HG03064 (cell line): ENCODE measurements at regions not wholly inside any gene's neighbourhood (a gene's known extent, or its start where the extent isn't known, plus 50 kb on each side); places are given as distances from the start of the nearest gene placed in this dataset.

Experiments
- ATAC-seq: cut with Tn5 transposase; IDR thresholded peaks from one replicate; pipeline ENCODE4 v1.9.1; 2021; ENCODE audit warnings: low read depth; ENCODE audit not compliant: unreplicated experiment

DNA sequence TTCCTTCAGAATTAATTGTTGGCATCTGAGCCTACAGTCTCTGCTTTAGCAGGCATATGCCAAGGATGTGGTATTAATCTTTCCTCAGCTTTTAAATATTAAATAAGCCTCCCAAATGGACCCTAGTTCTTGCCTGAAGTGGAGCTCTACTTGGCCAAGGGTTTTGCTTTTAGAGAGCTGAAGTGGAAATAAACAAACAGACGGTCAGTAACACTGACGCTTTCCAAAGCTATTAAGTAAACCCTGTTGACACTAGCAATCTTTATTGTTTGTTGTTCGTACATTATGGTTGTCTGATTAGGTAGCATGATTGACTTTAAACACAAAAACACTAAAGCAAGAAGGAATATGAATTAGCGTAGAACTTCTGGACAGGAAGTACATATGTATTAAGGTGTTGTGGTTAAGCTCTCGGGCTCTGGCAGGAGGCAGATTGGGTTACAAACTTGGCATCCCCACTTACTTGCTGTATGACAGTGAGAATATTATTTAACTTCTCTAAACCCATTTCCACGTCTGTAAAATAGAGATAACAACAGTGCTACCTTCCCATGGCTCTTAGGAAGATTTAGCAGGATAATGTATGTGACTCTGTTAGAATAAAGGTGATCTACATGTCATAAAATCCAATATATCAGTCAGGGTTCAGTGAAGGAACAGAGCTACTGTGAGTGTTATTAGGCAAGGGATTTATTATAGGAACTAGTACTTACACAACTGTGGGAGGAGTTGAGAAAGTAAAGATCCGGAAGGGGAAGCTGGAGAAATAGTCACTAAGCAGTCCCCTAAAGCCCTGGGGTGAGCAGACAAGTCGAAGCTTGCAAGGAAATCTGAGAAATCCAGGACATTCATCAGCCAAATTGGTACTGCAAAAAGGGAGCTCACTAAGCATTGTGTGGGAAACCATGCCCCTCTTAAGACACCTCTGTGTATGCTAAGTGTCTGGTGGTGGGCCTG, 92.2 kb upstream of the ATF7IP start:
- no peak for ATAC-seq

DNA sequence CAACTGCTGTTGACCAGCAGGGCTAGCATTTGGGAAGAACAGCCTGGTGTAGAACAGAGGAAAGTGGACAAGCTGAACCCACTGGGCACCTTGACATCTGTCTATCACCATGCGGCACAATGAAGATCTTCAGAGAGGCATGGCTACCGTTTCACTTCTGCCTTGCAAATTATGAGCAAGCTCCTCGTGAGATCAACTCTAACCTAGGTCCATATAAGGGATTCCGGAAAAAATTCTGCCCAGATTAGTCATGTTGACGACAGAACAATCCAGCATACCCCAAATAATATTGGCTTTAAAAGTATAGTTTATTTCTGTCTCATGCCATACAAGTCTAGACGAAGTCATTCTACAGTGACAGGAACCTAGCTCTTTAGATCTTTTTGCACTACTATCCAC, 91.6 kb upstream of the ATF7IP start:
- ATAC-seq: no peak

DNA sequence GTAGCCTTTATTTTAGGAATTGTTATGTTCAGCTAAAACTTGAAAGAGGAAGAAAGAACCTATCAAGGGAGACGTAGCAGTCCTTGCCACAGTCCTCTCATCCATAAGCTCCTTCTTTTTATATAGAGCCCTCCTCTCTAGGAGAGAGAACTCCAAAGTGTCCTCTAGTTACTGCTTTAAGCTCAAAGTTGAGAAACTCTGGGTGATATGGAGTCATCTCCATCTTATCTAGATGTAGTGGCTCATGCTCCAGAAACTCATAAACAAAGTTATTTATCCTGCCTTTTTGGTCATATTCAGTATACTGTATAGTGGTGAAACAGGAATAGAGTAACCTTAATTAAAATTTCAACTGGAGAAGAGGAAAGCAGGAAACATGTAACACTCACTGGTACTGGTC, 90.4 kb upstream of the ATF7IP start:
- ATAC-seq: no peak

DNA sequence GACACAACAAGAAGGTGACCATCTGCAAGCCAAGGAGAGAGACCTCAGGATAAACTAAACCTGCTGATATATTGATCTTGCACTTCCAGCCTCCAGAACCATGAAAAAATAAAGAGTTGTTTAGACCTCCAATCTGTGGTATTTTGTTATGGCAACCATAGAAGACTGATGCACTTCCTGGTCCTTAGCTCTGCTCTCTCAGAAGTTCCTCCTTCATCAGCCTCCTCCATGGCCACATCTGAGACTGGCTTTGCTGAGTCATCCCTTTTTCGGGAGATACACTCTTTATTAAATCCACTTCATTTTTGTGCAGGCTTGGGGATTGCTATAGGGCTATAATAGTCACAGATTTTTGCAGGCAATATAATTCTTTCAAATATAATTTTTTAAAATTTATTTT, 89.6 kb upstream of the ATF7IP start:
- no peak for ATAC-seq

DNA sequence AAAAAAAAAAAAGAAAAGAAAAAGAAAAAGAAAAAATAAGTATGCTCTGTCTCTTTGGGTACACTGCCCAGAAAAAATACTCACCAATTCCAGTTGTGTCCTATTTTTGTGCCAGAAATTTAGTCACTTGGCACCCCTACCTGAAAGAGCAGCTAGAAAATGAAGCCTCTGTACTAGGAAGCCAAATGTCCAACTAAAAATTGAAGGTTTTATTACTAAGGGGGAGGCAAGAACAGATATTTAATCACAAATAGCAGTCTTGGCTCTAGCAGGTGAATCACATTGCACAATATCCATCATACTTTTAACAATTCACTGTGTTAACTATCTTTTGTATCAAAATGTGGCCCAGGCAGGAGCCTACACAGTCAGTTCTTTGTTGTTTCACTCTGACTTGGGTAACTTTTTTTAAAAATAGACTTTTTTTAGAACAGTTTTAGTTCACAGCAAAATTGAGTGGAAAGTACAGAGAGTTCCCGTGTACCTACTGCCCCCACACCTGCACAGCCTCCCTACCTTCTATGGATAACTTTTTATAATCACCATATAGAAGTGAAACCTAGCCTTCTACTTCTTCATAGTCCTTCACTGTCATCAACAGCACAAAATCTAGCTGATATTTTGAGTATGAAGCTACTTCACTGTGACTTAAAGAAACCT, 87.1 kb upstream of the ATF7IP start:
- ATAC-seq: no peak

DNA sequence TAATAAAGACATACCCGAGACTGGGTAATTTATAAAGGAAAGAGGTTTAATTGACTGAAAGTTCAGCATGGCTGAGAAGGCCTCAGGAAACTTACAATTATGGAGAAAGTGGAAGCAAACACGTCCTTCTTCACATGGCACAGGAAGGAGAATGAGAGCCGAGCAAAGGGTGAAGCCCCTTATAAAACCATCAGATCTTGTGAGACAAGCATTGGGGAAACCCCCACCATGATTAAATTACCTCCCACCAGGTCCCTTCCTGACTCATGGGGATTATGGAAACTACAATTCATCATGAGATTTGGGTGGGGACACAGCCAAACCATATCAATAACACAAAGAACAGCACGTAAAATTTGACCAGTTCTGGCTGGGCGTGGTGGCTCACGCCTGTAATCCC, 85.6 kb upstream of the ATF7IP start:
- no peak for ATAC-seq

DNA sequence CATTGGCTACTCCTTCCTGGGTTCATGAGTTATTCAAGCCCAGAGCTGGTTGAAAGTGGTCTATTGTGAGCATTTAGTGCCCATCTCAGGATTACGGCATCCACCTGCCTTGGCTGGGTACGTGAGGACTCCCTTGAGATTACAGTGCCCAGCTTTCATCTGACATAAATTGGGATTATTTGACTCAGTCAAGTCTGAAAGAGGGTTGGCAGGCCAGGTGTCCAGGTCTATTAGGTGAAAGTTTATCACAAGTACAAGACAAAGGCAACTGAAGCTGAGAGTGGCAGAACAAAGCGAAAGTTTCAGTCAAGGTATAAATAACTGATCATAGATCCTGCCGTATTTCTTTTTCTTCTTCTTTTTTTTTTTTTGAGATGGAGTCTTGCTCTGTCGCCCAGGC, 84.6 kb upstream of the ATF7IP start:
- peak; percentile 50 for ATAC-seq

DNA sequence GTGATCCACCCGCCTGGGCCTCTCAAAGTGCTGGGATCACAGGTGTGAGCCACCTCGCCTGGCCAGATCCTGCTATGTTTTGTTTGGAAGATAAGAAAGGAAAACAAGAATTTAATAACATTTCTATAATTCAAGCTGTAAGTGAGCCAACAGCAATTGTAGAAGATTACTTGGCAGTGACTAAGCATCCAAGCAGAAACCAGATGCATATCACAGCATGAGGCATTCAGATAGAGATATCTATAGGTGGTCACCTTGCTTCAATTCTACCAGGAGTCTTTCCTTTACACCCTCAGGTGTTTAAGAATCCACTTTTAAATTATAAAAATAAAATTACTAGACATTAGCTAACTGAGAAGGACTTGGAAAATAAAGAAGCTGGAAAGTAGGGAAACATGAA, 83.9 kb upstream of the ATF7IP start:
- ATAC-seq: no peak

DNA sequence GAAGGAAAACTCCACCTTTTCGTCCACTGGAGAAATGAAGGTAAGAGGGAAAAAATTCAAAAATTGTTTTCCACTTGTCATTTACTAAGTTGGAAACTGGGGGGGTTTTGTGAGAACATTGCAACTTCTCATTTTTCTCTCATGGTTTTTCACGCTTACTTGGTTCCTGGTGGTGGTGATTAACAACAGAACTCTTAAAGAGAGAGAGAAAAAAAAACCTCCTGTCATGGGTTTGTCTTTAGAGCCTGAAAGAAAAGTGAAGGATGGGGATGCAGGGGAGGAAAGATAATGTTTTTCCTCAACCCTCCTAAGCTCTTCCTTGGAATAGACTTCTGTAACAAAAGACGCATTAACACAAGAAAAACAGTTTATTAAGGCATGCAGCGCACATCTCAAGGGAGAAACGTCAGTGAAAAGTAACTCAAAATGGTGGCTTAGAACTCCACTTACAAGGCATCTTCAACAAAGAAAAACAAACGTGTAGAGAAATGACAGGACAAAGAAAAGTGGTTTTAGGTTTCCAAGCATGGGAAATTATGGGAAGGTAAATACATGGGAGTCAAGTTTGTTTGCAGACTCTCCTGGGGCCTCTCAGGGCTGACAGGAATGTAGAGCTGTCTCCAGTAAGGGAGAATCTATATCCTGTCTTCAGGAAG, 81.9 kb upstream of the ATF7IP start:
- peak; percentile 50 for ATAC-seq

DNA sequence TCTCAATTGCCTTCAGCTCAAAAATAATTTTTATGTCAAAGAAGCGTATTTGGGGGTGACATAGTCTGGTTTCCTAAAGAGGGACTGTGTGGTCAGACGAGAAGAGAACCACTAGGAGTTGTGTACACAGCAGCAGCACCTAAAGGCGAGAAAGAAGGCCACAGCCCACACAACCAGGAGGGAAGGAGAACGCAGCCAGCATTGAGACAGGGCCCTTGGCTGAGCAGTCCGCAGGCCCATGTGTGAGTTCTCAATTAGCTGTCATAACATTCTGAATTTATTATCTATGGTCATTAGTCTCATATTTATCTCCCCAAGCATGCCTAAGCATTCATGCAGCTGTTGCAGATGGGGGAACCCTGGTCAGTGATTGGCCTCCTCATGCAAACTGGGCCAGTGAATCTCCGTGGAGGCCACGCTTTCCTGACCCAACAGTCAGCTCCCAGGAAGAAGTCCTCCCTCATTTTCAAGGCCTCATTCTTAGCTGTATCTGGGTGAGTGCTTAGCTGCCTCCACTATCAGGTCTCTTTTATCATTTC, 81.2 kb upstream of the ATF7IP start:
- ATAC-seq: no peak

DNA sequence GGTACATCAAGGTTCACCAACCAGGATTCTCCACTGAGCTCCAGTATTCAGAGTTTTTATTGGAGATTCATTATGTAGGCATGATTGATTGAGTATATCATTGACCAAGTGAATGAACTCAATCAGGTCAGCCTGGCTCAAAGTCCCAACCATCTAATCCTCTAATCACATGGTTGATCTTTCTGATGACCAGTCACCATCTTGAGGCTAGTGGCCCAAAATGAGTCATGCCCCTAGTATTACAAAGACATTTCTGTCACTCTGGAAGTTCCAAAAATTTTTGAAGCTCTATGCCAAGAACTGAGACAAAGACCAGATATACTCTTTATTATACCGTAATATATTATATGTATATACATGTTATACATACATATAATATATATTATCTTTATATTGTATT, 75.9 kb upstream of the ATF7IP start:
- no peak for ATAC-seq

DNA sequence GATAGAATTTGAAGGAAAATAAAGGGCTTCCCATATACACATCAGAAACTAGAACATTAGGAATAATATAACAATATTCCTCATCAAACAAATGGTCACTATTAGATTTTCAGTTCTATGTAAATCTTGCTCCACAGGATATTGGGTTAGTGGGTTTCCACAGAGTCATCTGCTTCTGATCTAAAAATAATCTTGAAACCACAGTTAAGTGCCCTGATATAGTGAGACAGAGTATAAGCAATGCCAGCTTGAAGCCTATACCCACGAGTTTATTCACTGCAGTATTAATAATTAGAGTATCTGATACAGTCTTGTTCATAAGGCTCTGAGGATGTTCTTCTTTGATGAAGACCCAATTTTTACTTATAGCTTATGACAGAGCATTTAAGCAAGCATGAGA, 74.5 kb upstream of the ATF7IP start:
- ATAC-seq: no peak

DNA sequence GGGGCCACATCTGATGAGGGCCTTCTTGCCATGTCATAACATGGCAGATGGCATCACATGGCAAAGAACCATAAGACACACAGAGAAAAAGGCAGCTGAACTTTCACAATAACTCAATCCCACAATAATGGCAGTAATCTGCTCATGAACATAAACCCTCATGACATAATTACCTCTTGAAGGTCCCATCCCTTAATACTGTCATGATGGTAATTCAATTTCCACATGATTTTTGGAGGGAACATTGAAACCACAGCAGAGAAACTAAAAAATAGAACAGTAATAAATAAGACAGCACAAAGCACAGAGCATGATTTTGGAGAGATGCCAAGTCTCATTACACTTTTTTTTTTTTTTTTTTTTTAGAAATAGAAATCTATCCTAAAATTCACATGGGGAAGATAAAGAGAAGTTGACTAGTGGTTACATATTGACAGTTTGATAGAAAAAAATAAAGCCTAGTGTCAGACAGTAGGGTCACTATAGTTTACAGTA, 61.8 kb upstream of the ATF7IP start:
- no peak for ATAC-seq

DNA sequence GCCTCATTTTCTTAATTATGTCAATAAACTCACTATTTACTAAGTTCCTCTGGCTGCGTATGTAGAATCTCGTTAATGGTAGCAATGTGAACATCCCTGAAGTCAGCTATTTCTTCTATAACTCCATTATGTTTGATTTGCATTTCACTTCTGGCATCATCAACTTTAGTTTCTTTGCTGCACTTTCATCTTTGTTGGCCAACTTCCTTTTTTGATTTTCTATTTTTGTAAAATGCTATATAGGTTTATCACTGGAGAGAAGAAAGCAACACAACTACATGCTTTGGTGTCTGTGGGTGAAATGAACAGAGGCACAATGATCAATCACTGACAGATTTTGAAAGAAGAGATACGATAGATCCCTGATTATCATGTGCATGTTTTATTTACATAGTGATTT, 58.5 kb upstream of the ATF7IP start:
- ATAC-seq: no peak

DNA sequence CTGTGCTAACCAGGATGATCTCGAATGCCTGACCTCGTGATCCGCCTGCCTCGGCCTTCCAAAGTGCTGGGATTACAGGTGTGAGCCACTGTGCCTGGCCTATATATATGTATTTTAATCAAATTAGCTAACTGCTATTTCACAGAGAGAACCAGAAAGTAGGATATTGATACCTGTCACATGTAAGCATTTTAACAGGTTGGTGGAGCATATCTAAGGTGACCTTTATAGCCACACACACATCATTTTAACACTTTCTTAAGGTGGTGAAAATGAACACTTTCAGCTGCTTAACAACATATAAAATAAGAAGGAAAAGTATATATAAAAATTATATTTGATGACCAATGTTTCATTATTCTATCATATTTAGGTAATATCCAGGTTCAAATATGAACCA, 57.0 kb upstream of the ATF7IP start:
- ATAC-seq: no peak

DNA sequence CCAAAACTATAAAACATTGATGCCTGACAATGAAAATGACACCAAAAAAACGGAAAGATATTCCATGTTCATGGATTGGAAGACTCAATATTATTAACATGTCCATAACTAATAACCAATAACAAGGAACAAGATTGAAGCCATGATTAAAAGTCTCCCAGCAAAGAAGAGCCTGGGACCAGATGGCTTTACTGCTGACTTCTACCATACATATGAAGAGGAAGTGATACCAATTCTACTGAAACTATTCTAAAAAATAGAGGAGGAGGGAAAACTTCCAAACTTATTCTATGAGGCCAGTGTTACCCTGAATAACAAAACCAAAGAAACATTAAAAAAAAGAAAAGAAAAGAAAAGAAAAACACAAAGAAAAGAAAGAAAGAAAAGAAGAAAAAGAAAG, 54.6 kb upstream of the ATF7IP start:
- ATAC-seq: no peak

DNA sequence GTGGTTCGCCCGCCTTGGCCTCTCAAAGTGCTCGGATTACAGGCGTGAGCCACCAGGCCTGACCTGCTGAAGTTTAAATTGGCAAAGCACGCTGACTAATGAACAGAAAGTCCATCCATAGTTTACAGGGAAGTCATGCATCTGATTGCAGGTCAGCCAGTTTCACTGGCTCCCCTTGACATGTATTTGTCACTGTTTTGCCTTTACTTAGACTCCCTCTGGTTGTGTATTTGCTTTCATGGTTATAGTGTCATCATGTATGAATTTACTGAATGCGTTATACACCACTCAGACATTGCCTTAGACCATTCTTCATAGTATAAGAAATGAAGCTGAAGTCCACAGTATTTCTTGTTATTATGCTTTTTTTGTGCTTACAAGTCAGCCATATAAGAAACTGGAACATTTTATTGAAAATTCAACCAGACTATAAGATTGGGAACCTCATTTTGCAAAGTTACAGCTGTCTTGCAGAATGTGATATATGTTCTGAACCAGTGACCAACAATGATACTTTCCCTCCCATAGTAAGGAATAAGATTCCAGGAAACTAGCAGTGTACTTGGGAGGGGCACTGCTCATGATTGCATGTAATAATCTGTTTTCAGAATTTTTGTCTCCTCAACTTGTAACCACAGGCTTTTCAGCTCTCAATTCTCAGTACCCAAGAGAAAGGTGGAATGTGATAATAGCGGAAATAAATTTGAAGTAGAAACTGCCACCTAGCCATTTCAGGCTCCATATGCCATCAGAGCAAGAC, 51.9 kb upstream of the ATF7IP start:
- no peak for ATAC-seq

DNA sequence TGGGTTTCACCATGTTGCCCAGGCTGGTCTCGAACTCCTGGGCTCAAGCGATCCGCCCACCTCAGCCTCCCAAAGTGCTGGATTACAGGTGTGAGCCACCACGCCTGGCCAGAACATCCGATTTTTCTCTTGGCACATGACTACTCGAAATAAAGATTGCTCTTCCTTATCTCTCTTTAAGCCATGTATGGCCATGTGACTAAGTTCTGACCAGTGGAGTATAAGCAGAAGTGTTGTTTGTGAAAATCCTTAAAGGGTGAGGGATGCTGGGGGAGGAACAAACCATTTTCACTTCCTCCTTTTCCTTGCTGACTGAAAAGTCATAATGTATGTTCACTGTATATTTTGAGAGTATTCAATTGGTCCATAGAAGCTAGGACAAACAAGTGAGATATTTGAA, 50.7 kb upstream of the ATF7IP start:
- no peak for ATAC-seq

DNA sequence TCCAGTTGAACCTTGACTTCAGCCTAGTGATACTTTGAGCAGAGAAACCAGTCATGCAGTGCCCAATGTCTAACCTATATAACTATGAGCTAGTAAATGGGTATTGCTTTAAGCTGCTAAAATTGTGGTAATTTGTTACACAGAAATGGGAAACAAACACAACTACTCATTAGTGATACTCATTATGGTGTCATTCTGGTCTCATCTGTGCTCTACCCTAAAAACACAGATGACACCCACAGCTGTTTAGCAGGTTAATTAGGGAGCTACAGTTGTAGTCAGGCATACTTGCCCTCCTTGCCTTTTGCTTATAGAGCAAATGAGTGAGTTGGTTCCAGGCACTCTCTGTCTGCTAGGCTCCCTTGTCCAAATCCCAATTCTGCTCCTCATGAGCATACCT, 50.0 kb upstream of the ATF7IP start:
- ATAC-seq: no peak
